K562 (cell line): ENCODE measurements at regions not wholly inside any gene's neighbourhood (a gene's known extent, or its start where the extent isn't known, plus 50 kb on each side); places are given as distances from the start of the nearest gene placed in this dataset.

ENCODE experiments used
- EHMT2 ChIP-seq: fragments of 450-650 bp; IDR thresholded peaks from 2 replicates; pipeline ENCODE4 v1.6.1; 2018; ENCODE audit warnings: antibody characterized with exemption
- ETS1 ChIP-seq: conservative IDR thresholded peaks from 2 replicates; pipeline ENCODE4 v1.6.1; 2011; ENCODE audit warnings: low read depth, mild to moderate bottlenecking, low read length; ENCODE audit not compliant: control insufficient read depth
- GATAD2B ChIP-seq: fragments of 450-650 bp; IDR thresholded peaks from 2 replicates; pipeline ENCODE4 v1.6.1; 2017; ENCODE audit warnings: mild to moderate bottlenecking, borderline replicate concordance
- GTF2E2 ChIP-seq: fragments of 200-800 bp; sonication (Bioruptor generic); IDR thresholded peaks from 2 replicates; pipeline ENCODE4 v1.6.1; 2016; ENCODE audit warnings: missing genetic modification characterization, missing compliant biosample characterization
- HNRNPH1 ChIP-seq: fragments of 200-400 bp; formaldehyde crosslinking; optimal IDR thresholded peaks from 2 replicates; pipeline ENCODE3; 2017; ENCODE audit warnings: low read depth, mild to moderate bottlenecking, low read length, moderate library complexity
- MYC ChIP-seq, 2 experiments: fragments of 250-450 bp in 1 of 2; sonication (Bioruptor Pico) in 1 of 2; IDR thresholded peaks; 2 replicates each; pipeline versions ENCODE4 v1.5.1 to v1.6.1; 2012 to 2021; ENCODE audit warnings: low read depth in 2 of 2, borderline replicate concordance in 1 of 2, improper control_type of control experiment in 1 of 2, low read length in 1 of 2, mild to moderate bottlenecking in 1 of 2, moderate library complexity in 1 of 2
- NBN ChIP-seq: fragments of 450-650 bp; IDR thresholded peaks from 2 replicates; pipeline ENCODE4 v1.6.1; 2016; ENCODE audit warnings: low read depth, mild to moderate bottlenecking
- NEUROD1 ChIP-seq: fragments of 150-350 bp; IDR thresholded peaks from 2 replicates; pipeline ENCODE4 v1.6.1; 2014; ENCODE audit warnings: borderline replicate concordance, low read length, low read depth; ENCODE audit not compliant: partially characterized antibody
- PTRF ChIP-seq: fragments of 450-650 bp; IDR thresholded peaks from 2 replicates; pipeline ENCODE4 v1.6.1; 2016; ENCODE audit warnings: mild to moderate bottlenecking, missing genetic modification characterization, missing compliant biosample characterization
- SRSF7 ChIP-seq: fragments of 200-400 bp; formaldehyde crosslinking; optimal IDR thresholded peaks from 2 replicates; pipeline ENCODE3; 2017; ENCODE audit warnings: mild to moderate bottlenecking, low read depth, low read length
- STAG1 ChIP-seq: sonication (generic); formaldehyde crosslinking; IDR thresholded peaks from 2 replicates; pipeline ENCODE4 v1.5.0; 2020; ENCODE audit warnings: missing genetic modification reagents, borderline replicate concordance
- ZNF24 ChIP-seq: fragments of 450-650 bp; IDR thresholded peaks from 2 replicates; pipeline ENCODE4 v1.6.1; 2016
- ZNF280B ChIP-seq: fragments of 250-450 bp; sonication (Bioruptor Pico); IDR thresholded peaks from 2 replicates; pipeline ENCODE4 v1.5.1; 2021; ENCODE audit warnings: mild to moderate bottlenecking
- ZNF311 ChIP-seq: fragments of 250-450 bp; sonication (Bioruptor Pico); IDR thresholded peaks from 2 replicates; pipeline ENCODE4 v1.4.0; 2020; ENCODE audit warnings: mild to moderate bottlenecking, moderate library complexity
- ZNF318 ChIP-seq, 2 experiments: fragments of 450-650 bp; IDR thresholded peaks; 2 replicates each; pipeline ENCODE4 v1.6.1; 2016; ENCODE audit warnings: mild to moderate bottlenecking in 2 of 2, borderline replicate concordance in 1 of 2, low read depth in 1 of 2, moderate library complexity in 1 of 2
- ZNF347 ChIP-seq: fragments of 450-650 bp; formaldehyde crosslinking; IDR thresholded peaks from 2 replicates; pipeline ENCODE4 v1.4.0; 2020; ENCODE audit warnings: low read depth, mild to moderate bottlenecking, moderate library complexity
- ZNF561 ChIP-seq: fragments of 450-650 bp; formaldehyde crosslinking; conservative IDR thresholded peaks from 2 replicates; pipeline ENCODE4 v1.4.0; 2020; ENCODE audit warnings: mild to moderate bottlenecking, moderate library complexity

GRCh38 chr1:219837274-219837993 lies 90.9 kb downstream of the SLC30A10 start (continued):
- TF ChIP-seq ZNF318 (IDR thresholded peaks at IDR 0.05; ENCODE audit: borderline replicate concordance in 1 of 2, low read depth in 1 of 2) (no peak), ZNF24 (peak; percentile 61), STAG1 (peak; percentile 26; the same call in 1 of the 2 replicates), HNRNPH1 (no peak), ZNF280B (no peak), MYC (IDR thresholded peaks at IDR 0.05; ENCODE audit: low read depth, low read length) (peak; percentile 25; the same call in 1 of the 2 replicates), MYC (CRISPR knock-in tag; IDR thresholded peaks at IDR 0.05; ENCODE audit: borderline replicate concordance, low read depth) (no peak), ZNF561 (CRISPR knock-in tag) (no peak), GATAD2B (0 out of 2 replicates have a peak, but pooled peaks have one; percentile 46), ZNF347 (CRISPR knock-in tag) (no peak), EHMT2 (no peak), NBN (peak; percentile 55; the same call in 1 of the 2 replicates), SRSF7 (no peak), GTF2E2 (tag) (no peak), ZNF311 (CRISPR knock-in tag) (no peak), ETS1 (no peak), NEUROD1 (no peak), PTRF (no peak)
